Endothelial cell of umbilical vein (primary cell): ENCODE measurements at regions not wholly inside any gene's neighbourhood (a gene's known extent, or its start where the extent isn't known, plus 50 kb on each side); places are given as distances from the start of the nearest gene placed in this dataset.
"Not testable (repeated sequence)": the region's sequence is repeated elsewhere in the genome, so short reads cannot be mapped to it uniquely, and the experiment has no call there.

Experiments used
- CTCF ChIP-seq, 2 donors: IDR thresholded peaks; 1 replicate in 1 of 2; 2 replicates in 1 of 2; pipeline ENCODE4 v1.5.1; 2011; ENCODE audit warnings: low read length in 2 of 2, mild to moderate bottlenecking in 2 of 2, moderate library complexity in 2 of 2, control low read depth in 1 of 2, inconsistent platforms in 1 of 2, low read depth in 1 of 2; ENCODE audit not compliant: insufficient read depth in 1 of 2; ENCODE audit errors: extremely low read depth in 1 of 2
- EZH2 ChIP-seq: IDR thresholded peaks from 2 replicates; pipeline ENCODE4 v1.6.1; 2012; ENCODE audit warnings: borderline replicate concordance, low read depth, mild to moderate bottlenecking, moderate library complexity, low read length, inconsistent platforms; ENCODE audit not compliant: severe bottlenecking
- GATA2 ChIP-seq: IDR thresholded peaks from 2 replicates; pipeline ENCODE4 v1.7.0; 2011; ENCODE audit warnings: low read depth, mild to moderate bottlenecking, moderate library complexity, mixed read lengths, low read length; ENCODE audit not compliant: insufficient read length, insufficient read depth
- JUN ChIP-seq: IDR thresholded peaks from 2 replicates; pipeline ENCODE4 v1.6.1; 2011; ENCODE audit warnings: borderline replicate concordance, low read depth; ENCODE audit not compliant: insufficient read length, insufficient read depth
- POLR2A ChIP-seq: IDR thresholded peaks from 2 replicates; pipeline ENCODE4 v1.6.1; 2012; ENCODE audit warnings: low read depth, mild to moderate bottlenecking, control low read depth, low read length

GRCh38 chr16:21501223-21501868 is 98.0 kb upstream of the METTL9 start:
- not testable (repeated sequence) for TF ChIP-seq CTCF (IDR thresholded peaks at IDR 0.05; ENCODE audit: extremely low read depth in 1 of 2, insufficient read depth in 1 of 2, low read depth in 1 of 2, low read length in 2 of 2); POLR2A; EZH2; JUN; GATA2
